Uterus (tissue), 2 donors: ENCODE measurements at regions not wholly inside any gene's neighbourhood (a gene's known extent, or its start where the extent isn't known, plus 50 kb on each side); places are given as distances from the start of the nearest gene placed in this dataset.

Experiments used
- POLR2A ChIP-seq, 2 donors: fragments of 450-650 bp; IDR thresholded peaks; one replicate each; pipeline ENCODE4 v1.6.1; 2016; ENCODE audit warnings: antibody characterized with exemption in 2 of 2, mild to moderate bottlenecking in 1 of 2, moderate library complexity in 1 of 2
- TF ChIP-seq, protein P1 (sequence below), 4 experiments: fragments of 200-600 bp in 2 of 4; fragments of 450-650 bp in 2 of 4; sonication (generic) in 2 of 4; IDR thresholded peaks; one replicate each; pipeline ENCODE4 v1.5.1; 2016 to 2019; ENCODE audit warnings: antibody characterized with exemption in 4 of 4, mild to moderate bottlenecking in 2 of 4, moderate library complexity in 1 of 4

DNA sequence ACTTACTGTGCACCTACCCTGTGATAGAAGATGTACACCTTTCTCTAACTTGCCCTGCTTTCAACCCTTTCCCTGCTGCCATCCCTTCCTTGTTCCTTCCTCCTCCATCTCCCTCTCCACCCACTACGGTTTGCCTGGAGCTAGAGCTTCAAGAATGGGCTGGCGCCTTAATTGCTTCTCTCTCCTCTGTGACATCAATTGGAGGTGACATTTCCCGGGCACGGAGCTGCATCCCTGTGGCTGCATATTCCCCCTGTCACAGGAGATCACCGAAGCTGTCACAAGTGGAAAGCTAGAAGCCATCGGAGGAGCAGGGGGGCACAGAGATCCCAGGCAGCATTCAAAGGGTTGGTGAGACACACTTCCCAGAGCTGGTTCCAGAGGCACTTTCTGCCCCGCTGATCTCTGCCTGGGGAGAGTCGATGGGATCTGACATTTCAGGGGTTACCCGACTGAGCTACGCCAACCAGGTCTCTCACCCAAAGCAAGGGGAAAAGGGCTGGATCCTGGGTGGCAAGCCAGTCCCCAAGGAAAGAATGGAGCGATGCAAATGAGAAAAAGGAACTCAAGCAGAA, 604.9 kb downstream of the MED13L start:
- TF ChIP-seq, protein P1, sequence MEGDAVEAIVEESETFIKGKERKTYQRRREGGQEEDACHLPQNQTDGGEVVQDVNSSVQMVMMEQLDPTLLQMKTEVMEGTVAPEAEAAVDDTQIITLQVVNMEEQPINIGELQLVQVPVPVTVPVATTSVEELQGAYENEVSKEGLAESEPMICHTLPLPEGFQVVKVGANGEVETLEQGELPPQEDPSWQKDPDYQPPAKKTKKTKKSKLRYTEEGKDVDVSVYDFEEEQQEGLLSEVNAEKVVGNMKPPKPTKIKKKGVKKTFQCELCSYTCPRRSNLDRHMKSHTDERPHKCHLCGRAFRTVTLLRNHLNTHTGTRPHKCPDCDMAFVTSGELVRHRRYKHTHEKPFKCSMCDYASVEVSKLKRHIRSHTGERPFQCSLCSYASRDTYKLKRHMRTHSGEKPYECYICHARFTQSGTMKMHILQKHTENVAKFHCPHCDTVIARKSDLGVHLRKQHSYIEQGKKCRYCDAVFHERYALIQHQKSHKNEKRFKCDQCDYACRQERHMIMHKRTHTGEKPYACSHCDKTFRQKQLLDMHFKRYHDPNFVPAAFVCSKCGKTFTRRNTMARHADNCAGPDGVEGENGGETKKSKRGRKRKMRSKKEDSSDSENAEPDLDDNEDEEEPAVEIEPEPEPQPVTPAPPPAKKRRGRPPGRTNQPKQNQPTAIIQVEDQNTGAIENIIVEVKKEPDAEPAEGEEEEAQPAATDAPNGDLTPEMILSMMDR (IDR thresholded peaks at IDR 0.05), result no peak
- TF ChIP-seq POLR2A (IDR thresholded peaks at IDR 0.05), result no peak
